Upper lobe of left lung (tissue), 4 donors: ENCODE measurements at regions not wholly inside any gene's neighbourhood (a gene's known extent, or its start where the extent isn't known, plus 50 kb on each side); places are given as distances from the start of the nearest gene placed in this dataset.

ENCODE experiments used
- CTCF ChIP-seq, 6 experiments: fragments of 450-650 bp in 4 of 6; fragments of 200-600 bp in 2 of 6; sonication (generic) in 2 of 6; IDR thresholded peaks; one replicate each; pipeline ENCODE4 v1.5.1; 2016 to 2019; ENCODE audit warnings: antibody characterized with exemption in 6 of 6
- EP300 ChIP-seq, 4 donors: sonication (generic); formaldehyde crosslinking; IDR thresholded peaks; one replicate each; pipeline ENCODE4 v1.5.1; 2017; ENCODE audit warnings: antibody characterized with exemption in 4 of 4, control low read depth in 2 of 4
- POLR2A ChIP-seq, 4 donors: fragments of 450-650 bp; IDR thresholded peaks; one replicate each; pipeline ENCODE4 v1.5.1; 2016 to 2017; ENCODE audit warnings: antibody characterized with exemption in 4 of 4, mild to moderate bottlenecking in 2 of 4
- POLR2AphosphoS5 ChIP-seq, 2 donors: sonication (generic); formaldehyde crosslinking; IDR thresholded peaks; one replicate each; pipeline ENCODE4 v1.5.1; 2017; ENCODE audit warnings: antibody characterized with exemption in 2 of 2

GRCh38 chr13:37295071-37295470 is 189.6 kb upstream of the CSNK1A1L start:
- TF ChIP-seq POLR2A (IDR thresholded peaks at IDR 0.05) (no peak), CTCF (IDR thresholded peaks at IDR 0.05) (no peak), EP300 (IDR thresholded peaks at IDR 0.05) (no peak), POLR2AphosphoS5 (IDR thresholded peaks at IDR 0.05) (no peak)
